Astrocyte of the hippocampus (primary cell): ENCODE measurements at regions not wholly inside any gene's neighbourhood (a gene's known extent, or its start where the extent isn't known, plus 50 kb on each side); places are given as distances from the start of the nearest gene placed in this dataset.
A peak's percentile ranks its signal among the peaks of the same experiment; 100 is the strongest.

ENCODE experiments used
- DNase-seq: peaks from one replicate; pipeline ENCODE4 v3.0.0; 2011; ENCODE audit warnings: low read depth, low spot score

GRCh38 chr14:29454026-29454693 lies 473.5 kb downstream of the PRKD1 start:
- no peak for DNase-seq

GRCh38 chr14:29458547-29458946 lies 469.1 kb downstream of the PRKD1 start:
- DNase-seq: peak; percentile 33

DNA sequence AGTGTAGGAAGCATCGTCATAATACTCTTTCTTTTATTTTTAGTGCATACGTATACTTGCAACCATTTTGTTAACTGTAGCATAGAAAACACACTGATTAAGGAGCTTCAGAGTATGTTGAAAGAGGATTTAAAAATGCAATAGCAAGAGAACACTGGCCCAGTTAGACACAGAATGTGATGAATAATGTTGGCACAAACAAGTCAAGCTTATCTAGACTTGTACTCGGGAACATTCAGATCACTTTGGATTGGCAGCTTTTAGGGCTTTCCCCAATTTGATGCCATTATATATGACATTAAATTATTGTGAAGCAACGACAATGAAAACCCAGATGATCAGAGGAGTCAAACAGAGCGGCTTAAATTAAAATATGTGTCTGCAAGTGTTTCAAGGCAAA lies 468.1 kb downstream of the PRKD1 start:
- peak; percentile 48 for DNase-seq

DNA sequence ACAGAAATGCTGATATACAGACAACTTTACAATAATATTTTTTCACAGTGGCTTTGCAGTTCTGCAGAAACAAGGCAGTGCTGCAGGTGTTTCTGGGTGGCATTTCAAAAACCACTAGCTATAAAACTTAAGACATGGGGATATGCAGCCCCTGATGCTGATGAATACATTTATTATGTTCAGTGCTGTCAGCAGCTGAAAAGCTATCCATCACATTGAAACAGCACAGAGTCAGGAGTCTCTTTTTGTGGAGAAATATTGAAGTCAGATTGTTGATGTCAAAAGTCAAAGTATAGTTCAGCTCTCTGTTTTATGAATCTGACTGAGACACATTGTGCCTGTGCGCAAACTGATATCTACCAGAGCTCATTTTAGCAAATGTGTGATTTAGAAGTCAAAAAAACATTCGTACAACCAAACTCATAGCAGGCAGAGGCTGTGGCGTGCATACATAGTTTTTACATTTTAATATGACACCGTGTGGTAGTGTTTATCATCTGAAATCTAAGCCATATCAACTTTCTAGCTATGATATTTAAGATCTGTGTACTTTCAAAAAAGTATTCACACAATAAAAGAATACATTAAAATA lies 467.6 kb downstream of the PRKD1 start:
- DNase-seq: peak; percentile 23

- peak; percentile 70 for DNase-seq
Observed at GRCh38 chr14:29461101-29461500, 466.5 kb downstream of the PRKD1 start.

GRCh38 chr14:29461506-29461905 lies 466.1 kb downstream of the PRKD1 start:
- DNase-seq: peak; percentile 45

DNA sequence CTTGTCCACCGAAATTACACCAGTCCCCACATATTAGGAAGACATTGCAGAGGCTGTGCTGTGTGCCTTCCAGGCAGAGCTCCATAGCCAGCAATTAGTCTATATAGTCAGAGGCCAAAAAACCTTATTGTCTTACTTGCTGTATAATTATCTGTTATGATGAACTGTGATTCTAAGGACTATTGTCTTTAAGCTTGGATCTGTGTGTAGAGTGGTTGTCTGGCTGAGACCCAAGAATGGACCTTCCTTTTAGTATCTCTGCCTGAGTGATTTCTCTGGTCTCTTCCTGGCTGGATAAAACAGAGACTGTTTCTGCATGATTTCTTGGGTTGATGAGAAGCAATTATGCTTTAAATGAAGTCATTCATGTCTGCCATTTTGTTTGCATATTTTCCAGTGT lies 465.3 kb downstream of the PRKD1 start:
- peak; percentile 34 for DNase-seq

DNA sequence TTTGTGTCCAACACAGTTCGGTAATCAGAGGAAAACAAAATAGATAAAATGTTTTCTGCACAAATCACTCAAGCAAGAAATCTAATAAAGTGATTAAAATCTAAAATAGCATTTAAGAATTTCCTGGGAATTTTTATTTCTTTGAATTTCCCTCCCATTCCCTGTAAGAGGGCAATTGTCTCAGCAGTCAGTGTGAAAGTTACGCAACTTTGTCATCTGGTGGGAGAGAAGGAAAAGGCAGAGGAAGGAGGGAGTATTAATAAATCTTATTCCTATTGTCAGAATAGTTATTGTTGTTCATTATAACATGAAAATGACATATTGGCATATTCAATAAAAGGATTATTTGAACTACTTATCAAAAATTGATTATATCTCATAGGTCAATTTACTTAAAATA lies 464.9 kb downstream of the PRKD1 start:
- DNase-seq: peak; percentile 22

- DNase-seq: peak; percentile 56
Observed at GRCh38 chr14:29463727-29464395, 463.8 kb downstream of the PRKD1 start.

DNA sequence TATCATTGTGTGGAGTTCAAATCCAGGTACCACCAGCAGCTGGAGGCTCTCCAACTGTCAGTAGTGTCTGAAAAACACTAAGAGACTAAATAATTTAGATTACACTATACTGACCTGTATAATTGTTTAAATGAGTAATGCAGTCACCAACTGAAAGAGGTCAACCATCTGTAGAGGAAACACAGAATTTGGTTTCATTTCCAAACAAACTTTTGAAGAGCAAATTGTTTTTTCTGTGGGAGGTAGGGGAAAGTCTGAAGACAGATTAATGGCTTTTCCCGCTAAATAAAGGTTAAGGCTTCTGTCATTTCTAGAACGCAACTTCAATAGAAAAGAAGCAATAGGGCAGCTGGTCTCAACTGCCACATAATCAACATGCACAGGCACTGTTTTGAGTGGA lies 462.6 kb downstream of the PRKD1 start:
- DNase-seq: peak; percentile 16

GRCh38 chr14:29475641-29476040 lies 452.0 kb downstream of the PRKD1 start:
- no peak for DNase-seq

DNA sequence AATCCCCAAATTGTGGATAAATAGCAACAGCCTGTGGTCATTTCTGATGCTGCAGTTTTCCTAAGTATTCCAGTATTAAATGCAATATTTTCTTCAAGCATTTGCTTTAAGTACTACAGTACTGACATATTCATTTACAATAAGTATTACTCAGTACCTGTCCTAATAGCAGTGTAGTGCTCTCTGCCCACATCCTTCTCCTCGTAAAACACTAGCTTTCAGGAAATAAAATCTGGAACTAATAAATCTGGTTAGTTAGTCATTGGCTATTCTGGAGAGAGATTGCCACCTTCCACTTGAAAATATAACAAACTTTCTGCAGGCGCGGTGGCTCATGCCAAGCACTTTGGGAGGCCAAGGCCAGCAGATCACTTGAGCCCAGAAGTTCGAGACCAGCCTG lies 441.5 kb downstream of the PRKD1 start:
- no peak for DNase-seq

GRCh38 chr14:29489911-29490425 lies 437.7 kb downstream of the PRKD1 start:
- DNase-seq: no peak

GRCh38 chr14:29493849-29494248 lies 433.8 kb downstream of the PRKD1 start:
- no peak for DNase-seq

DNA sequence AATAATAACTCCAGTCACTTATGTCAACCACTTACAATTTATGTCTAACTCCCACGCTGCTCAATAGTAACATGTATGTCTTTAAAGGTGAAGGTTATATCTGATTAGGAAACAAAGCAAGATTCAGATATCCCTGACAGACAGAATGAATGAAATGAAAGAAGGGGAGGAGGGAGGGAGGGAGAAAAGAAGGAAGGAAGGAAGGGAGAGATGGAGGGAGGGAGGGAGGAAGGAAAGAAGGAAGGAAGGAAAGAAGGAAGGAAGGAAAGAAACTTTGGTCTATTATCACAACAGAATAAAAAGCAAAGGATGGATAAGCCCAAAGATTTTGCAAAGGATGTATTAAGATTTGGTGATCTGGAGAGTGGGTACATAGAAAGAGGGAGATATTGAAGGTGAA lies 433.3 kb downstream of the PRKD1 start:
- no peak for DNase-seq

DNA sequence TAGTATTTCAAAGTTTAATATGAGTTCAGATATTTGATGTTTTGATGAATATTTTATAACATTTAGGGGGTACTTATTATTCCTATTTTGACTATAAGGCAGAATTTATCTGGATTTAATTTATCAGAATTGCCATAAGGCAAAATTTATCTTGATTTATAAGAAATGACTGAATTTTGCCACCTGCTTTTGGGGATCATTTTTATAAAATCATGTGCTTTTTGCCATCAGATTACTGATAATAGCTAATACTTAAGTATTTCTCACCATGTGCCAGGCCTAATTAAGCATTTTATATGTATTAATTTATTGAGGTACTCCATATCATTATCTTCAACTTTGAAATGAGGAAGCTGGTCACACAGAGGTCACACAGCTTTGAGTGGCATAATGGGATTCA lies 423.7 kb downstream of the PRKD1 start:
- DNase-seq: no peak

GRCh38 chr14:29518335-29518734 lies 409.3 kb downstream of the PRKD1 start:
- DNase-seq: peak; percentile 47

- DNase-seq: peak; percentile 29
Observed at GRCh38 chr14:29521526-29522137, 406.0 kb downstream of the PRKD1 start.
